ENCODE measurements at regions not wholly inside any gene's neighbourhood (a gene's known extent, or its start where the extent isn't known, plus 50 kb on each side); places are given as distances from the start of the nearest gene placed in this dataset.

DNA sequence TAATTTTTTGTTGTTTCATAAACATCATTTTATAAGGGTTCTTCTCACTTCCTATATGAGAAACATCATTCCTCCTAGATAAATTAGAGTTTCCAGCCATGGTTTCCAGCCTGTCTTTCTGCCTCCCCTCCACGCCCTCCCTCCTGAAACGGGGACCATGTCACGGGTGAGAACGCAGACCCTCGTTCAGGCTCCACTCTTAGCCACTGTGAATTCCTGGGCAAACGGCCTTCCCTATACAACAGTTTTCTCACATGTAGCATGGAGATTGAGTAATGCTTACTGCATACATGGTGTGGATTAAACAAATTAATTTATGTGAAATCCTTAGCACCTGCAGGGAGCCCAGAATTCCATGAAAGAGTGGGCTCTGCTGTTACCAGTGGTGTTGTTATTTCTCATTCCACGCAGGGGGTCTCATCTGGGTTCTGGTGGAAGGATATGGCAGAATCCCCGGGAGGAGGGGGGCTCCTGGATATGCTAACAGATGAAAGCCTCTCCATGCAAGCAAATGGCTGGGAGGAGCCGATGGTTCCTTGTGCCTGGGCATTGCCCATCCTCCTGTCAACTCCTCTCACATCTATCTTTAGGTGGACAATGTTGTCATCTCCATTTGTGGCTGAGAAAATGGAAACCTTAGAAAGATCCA lies 54.0 kb upstream of the TWIST2 start:
- Histone ChIP-seq H3K27ac (no peak overlapping the region), H3K9me3 (no peaks in the 10 kb centered on the region), H3K27me3 (peaks cover 7% of the 10 kb centered on the region), H3K4me3 (no peak overlapping the region), H3K4me1 (no peaks in the 10 kb centered on the region), H3K36me3 (no peaks in the 10 kb centered on the region)
- no peak for DNase-seq (ENCODE audit: low spot score in 2 of 2)
- 92% methylated on average over 9 of the region's 9 CpGs for WGBS
- TF ChIP-seq EP300 (IDR thresholded peaks at IDR 0.05) (no peak), CTCF (IDR thresholded peaks at IDR 0.05) (no peak), POLR2A (IDR thresholded peaks at IDR 0.05) (no peak)

GRCh38 chr2:238796223-238796885 lies 51.5 kb upstream of the TWIST2 start:
- no peaks in the 10 kb centered on the region for H3K4me1 ChIP-seq
- no peak for TF ChIP-seq POLR2A (IDR thresholded peaks at IDR 0.05)
- no peak for TF ChIP-seq POLR2AphosphoS5 (IDR thresholded peaks at IDR 0.05)
- no peak for TF ChIP-seq EP300 (IDR thresholded peaks at IDR 0.05)
- TF ChIP-seq CTCF (IDR thresholded peaks at IDR 0.05): no peak
- peaks cover 16% of the 10 kb centered on the region for H3K27me3 ChIP-seq
- no peaks in the 10 kb centered on the region for H3K9me3 ChIP-seq
- no peak overlapping the region for H3K4me3 ChIP-seq
- DNase-seq (ENCODE audit: low spot score in 2 of 2): no peak
- no peaks in the 10 kb centered on the region for H3K36me3 ChIP-seq
- 90% methylated on average over 16 of the region's 16 CpGs for WGBS
- no peak overlapping the region for H3K27ac ChIP-seq

DNA sequence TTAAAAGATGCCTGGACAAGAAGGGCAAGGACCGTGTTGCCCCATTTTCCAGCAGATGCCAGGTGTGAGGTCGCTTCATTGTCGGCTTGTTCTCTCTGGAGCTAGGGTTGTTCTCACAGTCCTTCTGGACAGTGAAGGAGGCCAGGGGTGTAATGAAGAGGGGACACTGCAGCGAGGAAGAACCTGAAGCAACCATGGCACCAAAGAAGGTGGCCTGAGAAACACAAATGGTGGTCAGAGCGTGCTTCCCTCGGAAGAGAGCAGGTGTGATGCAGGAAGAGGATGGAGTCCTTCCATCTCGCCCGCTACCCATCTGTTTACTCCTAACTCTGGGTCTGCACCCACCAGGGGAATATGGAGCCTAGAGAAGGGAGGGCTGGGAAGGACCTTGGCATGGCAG lies 50.3 kb upstream of the TWIST2 start:
- Histone ChIP-seq H3K36me3 (no peaks in the 10 kb centered on the region), H3K9me3 (no peaks in the 10 kb centered on the region), H3K27ac (no peak overlapping the region), H3K4me3 (no peak overlapping the region), H3K27me3 (peaks cover 16% of the 10 kb centered on the region), H3K4me1 (no peaks in the 10 kb centered on the region)
- WGBS: 94% methylated on average over 8 of the region's 8 CpGs
- TF ChIP-seq POLR2A (IDR thresholded peaks at IDR 0.05) (no peak), CTCF (IDR thresholded peaks at IDR 0.05) (no peak), POLR2AphosphoS5 (IDR thresholded peaks at IDR 0.05) (no peak), EP300 (IDR thresholded peaks at IDR 0.05) (no peak)
- DNase-seq (ENCODE audit: low spot score in 2 of 2): no peak

Data from suprapubic skin (tissue), 4 donors.